ENCODE measurements at regions not wholly inside any gene's neighbourhood (a gene's known extent, or its start where the extent isn't known, plus 50 kb on each side); places are given as distances from the start of the nearest gene placed in this dataset.

DNA sequence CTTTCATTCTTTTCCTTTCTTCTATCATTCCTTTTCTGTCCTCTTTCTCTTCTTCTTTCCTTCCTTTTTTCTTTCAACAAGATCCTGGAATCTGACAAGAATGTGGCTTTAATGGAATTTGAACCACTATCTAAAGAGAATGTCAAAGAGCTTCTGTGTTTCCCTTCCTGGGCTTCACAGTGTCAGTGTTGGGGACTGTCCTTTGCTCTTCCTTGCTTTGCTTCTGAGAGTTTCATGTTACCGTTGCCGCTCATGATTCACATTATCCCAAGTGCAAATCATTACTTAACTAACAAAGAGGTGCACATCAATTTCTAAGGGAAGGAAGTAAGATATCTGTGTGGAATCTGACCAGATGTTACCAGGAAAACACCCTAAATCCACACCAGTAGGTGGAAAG lies 90.5 kb upstream of the DDIT4L start:
- CTCF ChIA-PET = no interaction called here

DNA sequence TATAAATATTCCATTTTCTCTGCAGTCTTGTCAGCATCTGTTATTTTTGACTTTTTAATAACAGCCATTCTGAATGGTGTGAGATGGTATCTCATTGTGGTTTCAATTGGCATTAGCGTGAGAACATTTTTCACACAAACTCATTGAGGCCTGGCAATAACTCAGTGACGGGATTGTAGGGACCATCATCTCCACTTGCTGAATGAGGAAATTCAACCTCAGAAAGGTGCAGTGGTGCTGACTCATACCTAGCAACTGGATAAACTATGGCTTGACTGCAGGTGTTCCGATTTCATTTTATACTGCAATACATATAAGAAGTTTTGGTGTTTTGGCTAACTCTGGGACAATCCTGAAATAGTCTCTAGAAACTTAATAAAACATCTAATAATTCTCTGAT lies 88.3 kb upstream of the DDIT4L start:
- ChIA-PET POLR2A (no interaction called here), CTCF (interaction anchor here (1.0 to 1.1 kb wide), 2 partner anchors 11 to 13 kb away, joined by 3 to 4 read pairs; no protein-coding TSS in a partner anchor)
- TF ChIP-seq SMC3 (IDR thresholded peaks at IDR 0.05; ENCODE audit: low read depth, low read length) (no peak), NFIC (IDR thresholded peaks at IDR 0.05; ENCODE audit: borderline replicate concordance) (no peak)
- TF ChIP-seq, protein P1, sequence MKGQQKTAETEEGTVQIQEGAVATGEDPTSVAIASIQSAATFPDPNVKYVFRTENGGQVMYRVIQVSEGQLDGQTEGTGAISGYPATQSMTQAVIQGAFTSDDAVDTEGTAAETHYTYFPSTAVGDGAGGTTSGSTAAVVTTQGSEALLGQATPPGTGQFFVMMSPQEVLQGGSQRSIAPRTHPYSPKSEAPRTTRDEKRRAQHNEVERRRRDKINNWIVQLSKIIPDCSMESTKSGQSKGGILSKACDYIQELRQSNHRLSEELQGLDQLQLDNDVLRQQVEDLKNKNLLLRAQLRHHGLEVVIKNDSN (IDR thresholded peaks at IDR 0.05; ENCODE audit: borderline replicate concordance, low read depth) = no peak
- TF ChIP-seq, protein P2, sequence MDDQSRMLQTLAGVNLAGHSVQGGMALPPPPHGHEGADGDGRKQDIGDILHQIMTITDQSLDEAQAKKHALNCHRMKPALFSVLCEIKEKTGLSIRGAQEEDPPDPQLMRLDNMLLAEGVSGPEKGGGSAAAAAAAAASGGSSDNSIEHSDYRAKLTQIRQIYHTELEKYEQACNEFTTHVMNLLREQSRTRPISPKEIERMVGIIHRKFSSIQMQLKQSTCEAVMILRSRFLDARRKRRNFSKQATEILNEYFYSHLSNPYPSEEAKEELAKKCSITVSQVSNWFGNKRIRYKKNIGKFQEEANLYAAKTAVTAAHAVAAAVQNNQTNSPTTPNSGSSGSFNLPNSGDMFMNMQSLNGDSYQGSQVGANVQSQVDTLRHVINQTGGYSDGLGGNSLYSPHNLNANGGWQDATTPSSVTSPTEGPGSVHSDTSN (IDR thresholded peaks at IDR 0.05) = no peak
- TF ChIP-seq, protein P3, sequence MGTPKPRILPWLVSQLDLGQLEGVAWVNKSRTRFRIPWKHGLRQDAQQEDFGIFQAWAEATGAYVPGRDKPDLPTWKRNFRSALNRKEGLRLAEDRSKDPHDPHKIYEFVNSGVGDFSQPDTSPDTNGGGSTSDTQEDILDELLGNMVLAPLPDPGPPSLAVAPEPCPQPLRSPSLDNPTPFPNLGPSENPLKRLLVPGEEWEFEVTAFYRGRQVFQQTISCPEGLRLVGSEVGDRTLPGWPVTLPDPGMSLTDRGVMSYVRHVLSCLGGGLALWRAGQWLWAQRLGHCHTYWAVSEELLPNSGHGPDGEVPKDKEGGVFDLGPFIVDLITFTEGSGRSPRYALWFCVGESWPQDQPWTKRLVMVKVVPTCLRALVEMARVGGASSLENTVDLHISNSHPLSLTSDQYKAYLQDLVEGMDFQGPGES (IDR thresholded peaks at IDR 0.05; ENCODE audit: low read depth, low read length) = no peak
- H3K36me3 ChIP-seq (replicated peaks in 1 of 2; ENCODE audit: control insufficient read depth in 1 of 2, insufficient read depth in 2 of 2, low read length in 1 of 2) = no peaks in the 10 kb centered on the region
- H2AFZ ChIP-seq (ENCODE audit: low read depth) = no peak overlapping the region
- no peaks in the 10 kb centered on the region for H3K9me2 ChIP-seq
- H3K27me3 ChIP-seq (ENCODE audit: insufficient read depth) = no peaks in the 10 kb centered on the region
- no peaks in the 10 kb centered on the region; a peak in 1 of 4 replicates for H3K4me1 ChIP-seq (ENCODE audit: control insufficient read depth in 1 of 2, insufficient read depth in 2 of 2, low read depth in 1 of 2, low read length in 1 of 2)
- H3K9ac ChIP-seq = no peak overlapping the region
- 92% methylated on average over 3 of the region's 3 CpGs for WGBS (ENCODE audit: low lambda C conversion rate)
- no peak overlapping the region for H3K4me2 ChIP-seq
- no peak overlapping the region for H3K27ac ChIP-seq (ENCODE audit: low read depth in 2 of 2, low read length in 1 of 2)
- H3F3A ChIP-seq (replicated peaks; ENCODE audit: insufficient read depth) = no peaks in the 10 kb centered on the region
- H3K79me2 ChIP-seq (ENCODE audit: insufficient read depth) = no peaks in the 10 kb centered on the region
- no peaks in the 10 kb centered on the region for H3K9me3 ChIP-seq
- no peaks in the 10 kb centered on the region for H4K20me1 ChIP-seq (ENCODE audit: insufficient read depth)
- H3K4me3 ChIP-seq (ENCODE audit: low read depth in 2 of 2, low read length in 1 of 2) = no peak overlapping the region
- no peak for DNase-seq

More for the DNA sequence above, 90.5 kb upstream of the DDIT4L start:
- Histone ChIP-seq H3K4me1 (ENCODE audit: control insufficient read depth in 1 of 2, insufficient read depth in 2 of 2, low read depth in 1 of 2, low read length in 1 of 2) (no peaks in the 10 kb centered on the region; a peak in 1 of 4 replicates), H3K4me2 (no peak overlapping the region), H3K9me3 (no peaks in the 10 kb centered on the region), H4K20me1 (ENCODE audit: insufficient read depth) (no peaks in the 10 kb centered on the region), H3K9ac (no peak overlapping the region), H3K4me3 (ENCODE audit: low read depth in 2 of 2, low read length in 1 of 2) (no peak overlapping the region), H3K27me3 (ENCODE audit: insufficient read depth) (no peaks in the 10 kb centered on the region), H2AFZ (ENCODE audit: low read depth) (no peak overlapping the region), H3K79me2 (ENCODE audit: insufficient read depth) (no peaks in the 10 kb centered on the region), H3K9me2 (no peaks in the 10 kb centered on the region), H3K36me3 (replicated peaks in 1 of 2; ENCODE audit: control insufficient read depth in 1 of 2, insufficient read depth in 2 of 2, low read length in 1 of 2) (no peaks in the 10 kb centered on the region), H3F3A (replicated peaks; ENCODE audit: insufficient read depth) (no peaks in the 10 kb centered on the region), H3K27ac (ENCODE audit: low read depth in 2 of 2, low read length in 1 of 2) (no peak overlapping the region)
- no peak for DNase-seq
- POLR2A ChIA-PET = no interaction called here
- no peak for TF ChIP-seq RXRA (IDR thresholded peaks at IDR 0.05; ENCODE audit: borderline replicate concordance, low read depth)
- TF ChIP-seq, protein P2 (IDR thresholded peaks at IDR 0.05) = no peak
- WGBS (ENCODE audit: low lambda C conversion rate) = 79% methylated on average over 2 of the region's 2 CpGs

DNA sequence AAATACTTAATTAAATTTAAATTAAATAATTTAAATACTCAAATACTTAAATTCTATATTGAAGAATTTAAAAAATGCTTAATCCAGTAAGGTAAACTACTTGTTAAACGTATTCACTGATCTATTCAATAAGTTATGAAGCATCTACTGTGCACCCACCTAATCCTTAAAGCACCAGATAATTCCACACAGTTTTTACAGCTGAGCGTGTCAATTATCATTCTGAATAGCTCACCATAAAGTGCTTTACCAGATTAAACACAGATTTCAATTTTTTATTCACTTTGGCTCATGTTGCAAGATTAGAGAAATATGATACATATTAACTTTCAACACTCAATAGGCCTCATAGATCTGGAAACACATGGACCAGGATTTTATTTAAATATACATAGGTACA lies 79.2 kb upstream of the DDIT4L start:
- Histone ChIP-seq H3K9ac (no peak overlapping the region), H3K4me2 (no peak overlapping the region), H3K27me3 (ENCODE audit: insufficient read depth) (no peaks in the 10 kb centered on the region), H3K4me3 (ENCODE audit: low read depth in 2 of 2, low read length in 1 of 2) (no peak overlapping the region), H3K27ac (ENCODE audit: low read depth in 2 of 2, low read length in 1 of 2) (no peak overlapping the region), H3F3A (replicated peaks; ENCODE audit: insufficient read depth) (no peaks in the 10 kb centered on the region), H3K9me3 (no peaks in the 10 kb centered on the region), H3K4me1 (ENCODE audit: control insufficient read depth in 1 of 2, insufficient read depth in 2 of 2, low read depth in 1 of 2, low read length in 1 of 2) (no peaks in the 10 kb centered on the region; a peak in 1 of 4 replicates), H2AFZ (ENCODE audit: low read depth) (no peak overlapping the region), H3K9me2 (no peaks in the 10 kb centered on the region), H3K79me2 (ENCODE audit: insufficient read depth) (no peaks in the 10 kb centered on the region), H4K20me1 (ENCODE audit: insufficient read depth) (no peaks in the 10 kb centered on the region), H3K36me3 (replicated peaks in 1 of 2; ENCODE audit: control insufficient read depth in 1 of 2, insufficient read depth in 2 of 2, low read length in 1 of 2) (no peaks in the 10 kb centered on the region)
- ChIA-PET POLR2A (no interaction called here), CTCF (no interaction called here)
- no peak for DNase-seq
- 63% methylated on average over 2 of the region's 2 CpGs for WGBS (ENCODE audit: low lambda C conversion rate)
- TF ChIP-seq POLR2AphosphoS5 (IDR thresholded peaks at IDR 0.05; ENCODE audit: low read depth, low read length) = no peak
- TF ChIP-seq NRF1 (IDR thresholded peaks at IDR 0.05; ENCODE audit: low read depth, low read length) = no peak
- no peak for TF ChIP-seq EP300 (IDR thresholded peaks at IDR 0.05; ENCODE audit: borderline replicate concordance in 1 of 2, low read depth in 1 of 2, low read length in 1 of 2)
- no peak for TF ChIP-seq JUND (IDR thresholded peaks at IDR 0.05)
- TF ChIP-seq RXRA (IDR thresholded peaks at IDR 0.05; ENCODE audit: borderline replicate concordance, low read depth) = no peak
- TF ChIP-seq, protein P4, sequence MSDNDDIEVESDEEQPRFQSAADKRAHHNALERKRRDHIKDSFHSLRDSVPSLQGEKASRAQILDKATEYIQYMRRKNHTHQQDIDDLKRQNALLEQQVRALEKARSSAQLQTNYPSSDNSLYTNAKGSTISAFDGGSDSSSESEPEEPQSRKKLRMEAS (IDR thresholded peaks at IDR 0.05; ENCODE audit: low read depth) = no peak
- no peak for TF ChIP-seq RFX5 (IDR thresholded peaks at IDR 0.05; ENCODE audit: low read length)
- TF ChIP-seq, protein P3 (IDR thresholded peaks at IDR 0.05; ENCODE audit: low read depth, low read length) = no peak
- TF ChIP-seq SIN3A (IDR thresholded peaks at IDR 0.05; ENCODE audit: borderline replicate concordance, low read depth, low read length) = no peak
- TF ChIP-seq TCF12 (IDR thresholded peaks at IDR 0.05) = no peak
- TF ChIP-seq RCOR1 (IDR thresholded peaks at IDR 0.05; ENCODE audit: low read length) = no peak
- TF ChIP-seq MXI1 (IDR thresholded peaks at IDR 0.05; ENCODE audit: low read depth, low read length) = no peak
- TF ChIP-seq FOXM1 (IDR thresholded peaks at IDR 0.05; ENCODE audit: low read depth) = no peak
